GM18517 (cell line): ENCODE measurements at regions not wholly inside any gene's neighbourhood (a gene's known extent, or its start where the extent isn't known, plus 50 kb on each side); places are given as distances from the start of the nearest gene placed in this dataset.

Experiments used
- ATAC-seq: cut with Tn5 transposase; IDR thresholded peaks from one replicate; pipeline ENCODE4 v1.9.1; 2021; ENCODE audit warnings: mild to moderate bottlenecking, moderate library complexity; ENCODE audit not compliant: unreplicated experiment

GRCh38 chr2:52886556-52886955, 881.0 kb upstream of the CHAC2 start:
- no peak for ATAC-seq

GRCh38 chr2:52884761-52885352, 882.7 kb upstream of the CHAC2 start:
- no peak for ATAC-seq

GRCh38 chr2:52882974-52883373, 884.6 kb upstream of the CHAC2 start:
- ATAC-seq: no peak

- no peak for ATAC-seq
Measured at GRCh38 chr2:52881606-52882005, 886.0 kb upstream of the CHAC2 start.

- no peak for ATAC-seq
Measured at GRCh38 chr2:52880872-52881271, 886.7 kb upstream of the CHAC2 start.

GRCh38 chr2:52879561-52879960, 888.0 kb upstream of the CHAC2 start:
- ATAC-seq: no peak

GRCh38 chr2:52877703-52878102, 889.9 kb upstream of the CHAC2 start:
- no peak for ATAC-seq

- ATAC-seq: no peak
Measured at GRCh38 chr2:52874466-52875106, 893.0 kb upstream of the CHAC2 start.

- no peak for ATAC-seq
Measured at GRCh38 chr2:52862801-52863200, 904.8 kb upstream of the CHAC2 start.

- ATAC-seq: no peak
Measured at GRCh38 chr2:52861596-52861995, 906.0 kb upstream of the CHAC2 start.

GRCh38 chr2:52859065-52859464, 908.5 kb upstream of the CHAC2 start:
- ATAC-seq: no peak

- no peak for ATAC-seq
Measured at GRCh38 chr2:52857722-52858121, 909.9 kb upstream of the CHAC2 start.

GRCh38 chr2:52852006-52852405, 915.6 kb upstream of the CHAC2 start:
- ATAC-seq: no peak

- no peak for ATAC-seq
Measured at GRCh38 chr2:52844701-52845423, 922.7 kb upstream of the CHAC2 start.

GRCh38 chr2:52835909-52836308, 931.7 kb upstream of the CHAC2 start:
- ATAC-seq: no peak

- ATAC-seq: no peak
Measured at GRCh38 chr2:52831216-52831615, 936.4 kb upstream of the CHAC2 start.

- ATAC-seq: no peak
Measured at GRCh38 chr2:52828112-52828511, 939.5 kb upstream of the CHAC2 start.

- ATAC-seq: no peak
Measured at GRCh38 chr2:52821631-52822030, 946.0 kb upstream of the CHAC2 start.

- no peak for ATAC-seq
Measured at GRCh38 chr2:52818958-52819357, 948.6 kb upstream of the CHAC2 start.

GRCh38 chr2:52810460-52810859, 957.1 kb upstream of the CHAC2 start:
- ATAC-seq: no peak

GRCh38 chr2:52805901-52806410, 961.6 kb upstream of the CHAC2 start:
- no peak for ATAC-seq

- ATAC-seq: no peak
Measured at GRCh38 chr2:52794581-52794980, 973.0 kb upstream of the CHAC2 start.
